Neural progenitor cell (in vitro differentiated cells): ENCODE measurements at regions not wholly inside any gene's neighbourhood (a gene's known extent, or its start where the extent isn't known, plus 50 kb on each side); places are given as distances from the start of the nearest gene placed in this dataset.

Experiments used
- DNase-seq: peaks from one replicate; pipeline ENCODE4 v3.0.0-alpha.2; 2016; ENCODE audit warnings: low spot score
- H2AFZ ChIP-seq: fragments of 200-600 bp; sonication (generic); replicated peaks from 2 replicates; pipeline ENCODE4 v1.6.1; 2016; ENCODE audit warnings: antibody characterized with exemption
- H3F3A ChIP-seq: fragments of 200-600 bp; sonication (generic); 2 replicates; pipeline ENCODE4 v1.6.1; 2016; ENCODE audit warnings: antibody characterized with exemption, low read depth
- H3K27ac ChIP-seq: fragments of 200-600 bp; sonication (generic); 2 replicates; pipeline ENCODE4 v1.5.1; 2016; ENCODE audit warnings: mild to moderate bottlenecking
- H3K27me3 ChIP-seq: fragments of 200-600 bp; sonication (generic); 2 replicates; pipeline ENCODE4 v1.6.1; 2016; ENCODE audit warnings: mild to moderate bottlenecking, moderate library complexity
- H3K36me3 ChIP-seq: fragments of 200-600 bp; sonication (generic); 2 replicates; pipeline ENCODE4 v1.5.1; 2016
- H3K4me1 ChIP-seq: fragments of 200-600 bp; sonication (generic); 2 replicates; pipeline ENCODE4 v1.6.1; 2016; ENCODE audit warnings: mixed run types
- H3K4me2 ChIP-seq: fragments of 200-600 bp; sonication (generic); 2 replicates; pipeline ENCODE4 v1.6.1; 2016
- H3K4me3 ChIP-seq: fragments of 200-600 bp; sonication (generic); 2 replicates; pipeline ENCODE4 v1.5.1; 2016
- H3K79me2 ChIP-seq: fragments of 200-600 bp; sonication (generic); 2 replicates; pipeline ENCODE4 v1.6.1; 2016; ENCODE audit warnings: low read depth
- H3K9ac ChIP-seq: fragments of 200-600 bp; sonication (generic); 2 replicates; pipeline ENCODE4 v1.6.1; 2016
- H3K9me3 ChIP-seq: fragments of 200-600 bp; sonication (generic); 2 replicates; pipeline ENCODE4 v1.5.1; 2016; ENCODE audit warnings: low read depth
- H4K20me1 ChIP-seq: fragments of 200-600 bp; sonication (generic); 2 replicates; pipeline ENCODE4 v1.6.1; 2016; ENCODE audit warnings: low read depth
- H3K27ac Mint-ChIP-seq: 3 replicates; pipeline ENCODE4 v1.8.0; 2021; ENCODE audit warnings: mixed read lengths
- H3K27me3 Mint-ChIP-seq: 2 replicates; pipeline ENCODE4 v1.8.0; 2022; ENCODE audit warnings: low read depth, mild to moderate bottlenecking, inconsistent platforms, moderate library complexity, mixed read lengths; ENCODE audit not compliant: insufficient read depth
- H3K36me3 Mint-ChIP-seq: 3 replicates; pipeline ENCODE4 v1.8.0; 2021; ENCODE audit warnings: mixed read lengths
- H3K4me1 Mint-ChIP-seq: 3 replicates; pipeline ENCODE4 v1.8.0; 2021; ENCODE audit warnings: mixed read lengths
- H3K4me3 Mint-ChIP-seq: 3 replicates; pipeline ENCODE4 v1.8.0; 2021; ENCODE audit warnings: mild to moderate bottlenecking, moderate library complexity, mixed read lengths
- H3K9me3 Mint-ChIP-seq: 3 replicates; pipeline ENCODE4 v1.8.0; 2020; ENCODE audit warnings: mixed read lengths
- CTCF ChIP-seq: fragments of 200-600 bp; sonication (generic); IDR thresholded peaks from 2 replicates; pipeline ENCODE4 v1.5.1; 2017; ENCODE audit warnings: antibody characterized with exemption, mild to moderate bottlenecking
- EZH2 ChIP-seq: fragments of 200-600 bp; sonication (generic); IDR thresholded peaks from 2 replicates; pipeline ENCODE4 v1.6.1; 2017; ENCODE audit warnings: antibody characterized with exemption, mild to moderate bottlenecking, moderate library complexity
- EZH2phosphoT487 ChIP-seq: fragments of 200-600 bp; sonication (generic); IDR thresholded peaks from 2 replicates; pipeline ENCODE4 v1.6.1; 2017; ENCODE audit warnings: antibody characterized with exemption

GRCh38 chr20:7650086-7650879 lies 290.0 kb downstream of the HAO1 start:
- Histone ChIP-seq H3K4me3 (no peak overlapping the region), H3K36me3 (no peaks in the 10 kb centered on the region), H3F3A (no peaks in the 10 kb centered on the region), H4K20me1 (no peaks in the 10 kb centered on the region), H3K27me3 (no peaks in the 10 kb centered on the region), H3K4me2 (no peak overlapping the region), H3K79me2 (no peaks in the 10 kb centered on the region), H3K4me1 (no peaks in the 10 kb centered on the region), H3K9me3 (no peaks in the 10 kb centered on the region), H3K27ac (no peak overlapping the region), H2AFZ (no peak overlapping the region), H3K9ac (no peak overlapping the region)
- Mint-ChIP-seq H3K4me3 (no peak overlapping the region), H3K36me3 (no peaks in the 10 kb centered on the region), H3K4me1 (no peaks in the 10 kb centered on the region), H3K9me3 (no peaks in the 10 kb centered on the region), H3K27me3 (peaks cover 5% of the 10 kb centered on the region), H3K27ac (no peak overlapping the region)
- DNase-seq, result peak; percentile 3
- no peak for TF ChIP-seq EZH2
- TF ChIP-seq CTCF, result no peak
- no peak for TF ChIP-seq EZH2phosphoT487

- no peaks in the 10 kb centered on the region for H3K36me3 ChIP-seq
- no peaks in the 10 kb centered on the region for H4K20me1 ChIP-seq
- H3K4me2 ChIP-seq, result no peak overlapping the region
- no peaks in the 10 kb centered on the region for H3K79me2 ChIP-seq
- H3K27me3 Mint-ChIP-seq, result no peaks in the 10 kb centered on the region
- TF ChIP-seq CTCF, result no peak
- no peak for TF ChIP-seq EZH2
- no peak for TF ChIP-seq EZH2phosphoT487
- no peak overlapping the region for H3K27ac Mint-ChIP-seq
- no peaks in the 10 kb centered on the region for H3K27me3 ChIP-seq
- no peak overlapping the region for H3K9ac ChIP-seq
- no peak overlapping the region for H3K4me3 Mint-ChIP-seq
- no peaks in the 10 kb centered on the region for H3F3A ChIP-seq
- no peaks in the 10 kb centered on the region for H3K9me3 ChIP-seq
- no peaks in the 10 kb centered on the region for H3K4me1 ChIP-seq
- no peak overlapping the region for H2AFZ ChIP-seq
- H3K4me3 ChIP-seq, result no peak overlapping the region
- no peaks in the 10 kb centered on the region for H3K36me3 Mint-ChIP-seq
- no peak overlapping the region for H3K27ac ChIP-seq
- no peaks in the 10 kb centered on the region for H3K4me1 Mint-ChIP-seq
- H3K9me3 Mint-ChIP-seq, result no peaks in the 10 kb centered on the region
- no peak for DNase-seq
These were observed 286.0 kb downstream of the HAO1 start for GRCh38 chr20:7654231-7654630.

GRCh38 chr20:7656687-7657467 lies 283.4 kb downstream of the HAO1 start:
- Histone ChIP-seq H2AFZ (no peak overlapping the region), H3K9me3 (no peaks in the 10 kb centered on the region), H4K20me1 (no peaks in the 10 kb centered on the region), H3K4me1 (no peaks in the 10 kb centered on the region), H3K4me3 (no peak overlapping the region), H3K4me2 (no peak overlapping the region), H3K27me3 (no peaks in the 10 kb centered on the region), H3F3A (no peaks in the 10 kb centered on the region), H3K79me2 (no peaks in the 10 kb centered on the region), H3K36me3 (no peaks in the 10 kb centered on the region), H3K9ac (no peak overlapping the region), H3K27ac (no peak overlapping the region)
- Mint-ChIP-seq H3K27me3 (no peaks in the 10 kb centered on the region), H3K36me3 (no peaks in the 10 kb centered on the region), H3K9me3 (no peaks in the 10 kb centered on the region), H3K4me3 (no peak overlapping the region), H3K4me1 (no peaks in the 10 kb centered on the region), H3K27ac (no peak overlapping the region)
- DNase-seq, result no peak
- TF ChIP-seq EZH2, result no peak
- TF ChIP-seq CTCF, result no peak
- TF ChIP-seq EZH2phosphoT487, result no peak
